DND-41 (cell line): ENCODE measurements at regions not wholly inside any gene's neighbourhood (a gene's known extent, or its start where the extent isn't known, plus 50 kb on each side); places are given as distances from the start of the nearest gene placed in this dataset.
A peak's percentile ranks its signal among the peaks of the same experiment; 100 is the strongest.

ENCODE experiments used
- ATAC-seq: fragments of 200-7000 bp; cut with Tn5 transposase; 3 replicates; pipeline ENCODE4 v1.9.1; 2021; ENCODE audit warnings: low read depth; ENCODE audit not compliant: insufficient read depth
- DNase-seq: peaks from one replicate; pipeline ENCODE4 v3.0.0-alpha.2; 2020
- H2AFZ ChIP-seq: 2 replicates; pipeline ENCODE4 v1.6.0; 2012; ENCODE audit warnings: low read depth, low read length
- H3K27ac ChIP-seq: 2 replicates; pipeline ENCODE4 v1.5.1; 2012; ENCODE audit warnings: low read length, inconsistent platforms
- H3K27me3 ChIP-seq: fragments of 200-600 bp; sonication (generic); 2 replicates; pipeline ENCODE4 v1.6.0; 2012; ENCODE audit warnings: low read length, mild to moderate bottlenecking, inconsistent platforms; ENCODE audit not compliant: insufficient read depth, poor library complexity
- H3K36me3 ChIP-seq: 2 replicates; pipeline ENCODE4 v1.5.1; 2012; ENCODE audit warnings: low read length, inconsistent platforms; ENCODE audit not compliant: insufficient read depth
- H3K4me1 ChIP-seq: 2 replicates; pipeline ENCODE4 v1.5.1; 2012; ENCODE audit warnings: mild to moderate bottlenecking, low read length; ENCODE audit not compliant: insufficient read depth
- H3K4me2 ChIP-seq: 2 replicates; pipeline ENCODE4 v1.6.0; 2012; ENCODE audit warnings: mild to moderate bottlenecking, moderate library complexity, low read length, inconsistent platforms; ENCODE audit not compliant: insufficient read depth
- H3K4me3 ChIP-seq, 2 experiments: fragments of 200-600 bp in 1 of 2; shearing (Covaris generic) in 1 of 2; 2 replicates each; pipeline ENCODE4 v1.5.1; 2012 to 2016; ENCODE audit warnings: inconsistent platforms in 2 of 2, low read length in 2 of 2, mild to moderate bottlenecking in 2 of 2, low read depth in 1 of 2, moderate library complexity in 1 of 2
- H3K79me2 ChIP-seq: 2 replicates; pipeline ENCODE4 v1.6.0; 2012; ENCODE audit warnings: low read length, inconsistent platforms; ENCODE audit not compliant: insufficient read depth
- H3K9ac ChIP-seq: 2 replicates; pipeline ENCODE4 v1.6.0; 2012; ENCODE audit warnings: low read depth, mild to moderate bottlenecking, inconsistent platforms, low read length, moderate library complexity
- H3K9me3 ChIP-seq: 2 replicates; pipeline ENCODE4 v1.5.1; 2012; ENCODE audit warnings: low read length, moderate library complexity, mild to moderate bottlenecking, inconsistent platforms; ENCODE audit not compliant: insufficient read depth, severe bottlenecking
- H4K20me1 ChIP-seq: 2 replicates; pipeline ENCODE4 v1.6.0; 2012; ENCODE audit warnings: low read length; ENCODE audit not compliant: insufficient read depth
- EZH2 ChIP-seq: IDR thresholded peaks from 3 replicates; pipeline ENCODE4 v1.6.1; 2012; ENCODE audit warnings: borderline replicate concordance, low read depth, mild to moderate bottlenecking, moderate library complexity, low read length, inconsistent platforms; ENCODE audit not compliant: severe bottlenecking
- TF ChIP-seq, protein P1 (sequence below): IDR thresholded peaks from 2 replicates; pipeline ENCODE4 v1.5.1; 2012; ENCODE audit warnings: borderline replicate concordance, low read length, moderate library complexity, mild to moderate bottlenecking; ENCODE audit not compliant: poor library complexity, severe bottlenecking; ENCODE audit errors: extremely low read depth

- DNase-seq (peak; percentile 89), ATAC-seq (peak; percentile 98)
- Histone ChIP-seq H3K4me3 (no peak overlapping the region), H3K4me1 (peaks cover 54% of the 10 kb centered on the region), H2AFZ (no peak overlapping the region), H4K20me1 (no peaks in the 10 kb centered on the region), H3K9ac (peak overlapping the region; percentile 25), H3K27ac (peak overlapping the region; percentile 73), H3K9me3 (no peaks in the 10 kb centered on the region), H3K4me2 (peak overlapping the region; percentile 39), H3K36me3 (no peaks in the 10 kb centered on the region), H3K27me3 (no peaks in the 10 kb centered on the region), H3K79me2 (no peaks in the 10 kb centered on the region)
- TF ChIP-seq, protein P1, sequence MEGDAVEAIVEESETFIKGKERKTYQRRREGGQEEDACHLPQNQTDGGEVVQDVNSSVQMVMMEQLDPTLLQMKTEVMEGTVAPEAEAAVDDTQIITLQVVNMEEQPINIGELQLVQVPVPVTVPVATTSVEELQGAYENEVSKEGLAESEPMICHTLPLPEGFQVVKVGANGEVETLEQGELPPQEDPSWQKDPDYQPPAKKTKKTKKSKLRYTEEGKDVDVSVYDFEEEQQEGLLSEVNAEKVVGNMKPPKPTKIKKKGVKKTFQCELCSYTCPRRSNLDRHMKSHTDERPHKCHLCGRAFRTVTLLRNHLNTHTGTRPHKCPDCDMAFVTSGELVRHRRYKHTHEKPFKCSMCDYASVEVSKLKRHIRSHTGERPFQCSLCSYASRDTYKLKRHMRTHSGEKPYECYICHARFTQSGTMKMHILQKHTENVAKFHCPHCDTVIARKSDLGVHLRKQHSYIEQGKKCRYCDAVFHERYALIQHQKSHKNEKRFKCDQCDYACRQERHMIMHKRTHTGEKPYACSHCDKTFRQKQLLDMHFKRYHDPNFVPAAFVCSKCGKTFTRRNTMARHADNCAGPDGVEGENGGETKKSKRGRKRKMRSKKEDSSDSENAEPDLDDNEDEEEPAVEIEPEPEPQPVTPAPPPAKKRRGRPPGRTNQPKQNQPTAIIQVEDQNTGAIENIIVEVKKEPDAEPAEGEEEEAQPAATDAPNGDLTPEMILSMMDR = no peak
- TF ChIP-seq EZH2 = no peak
These were observed 1221.4 kb downstream of the VRK1 start for GRCh38 chr14:98018628-98019027.

DNA sequence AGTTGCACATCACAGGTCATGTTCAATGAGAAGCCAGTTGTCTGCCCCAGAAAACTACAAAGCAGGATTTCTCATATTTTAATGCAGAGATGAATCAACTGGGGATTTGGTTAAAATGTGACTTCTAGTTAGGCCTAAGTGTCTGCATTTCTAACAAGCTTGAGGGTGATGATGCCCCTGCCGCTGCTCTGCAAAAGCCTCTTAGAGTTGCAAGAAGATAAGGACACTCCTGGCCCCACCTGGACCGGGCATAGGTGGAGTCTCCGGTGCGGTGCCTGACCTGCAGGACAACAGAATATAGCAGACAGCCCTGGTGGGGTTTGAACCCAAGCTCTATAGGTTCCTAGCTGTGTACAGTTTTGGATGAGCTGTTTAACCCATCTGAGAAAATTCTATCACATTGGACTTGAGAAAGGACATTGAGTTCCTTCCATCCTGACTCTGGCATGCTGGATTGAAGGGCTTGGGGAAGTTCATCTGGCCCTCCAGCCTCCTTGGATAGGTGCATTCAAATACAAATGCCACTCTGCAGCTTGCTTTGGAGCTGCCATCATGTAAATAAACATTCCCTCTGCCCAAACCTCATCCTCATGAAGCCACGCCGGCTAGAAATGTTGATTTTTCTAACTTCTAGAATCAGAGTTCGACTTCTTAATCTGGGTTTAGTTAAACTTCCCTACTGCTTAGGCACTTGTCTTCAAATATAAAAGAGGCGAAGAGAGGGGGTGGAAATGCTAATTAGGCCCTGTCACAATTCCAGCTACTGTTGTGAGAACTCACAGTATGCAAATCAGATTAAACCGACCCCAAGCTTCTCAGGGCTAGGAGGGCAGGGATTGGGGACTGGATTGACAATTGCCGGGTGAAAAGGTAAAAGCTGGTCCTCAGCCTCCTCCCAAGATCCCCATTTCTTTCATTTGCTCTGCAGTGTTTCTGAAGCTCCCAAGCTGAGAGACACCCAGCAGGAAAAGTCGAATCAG lies 1225.6 kb downstream of the VRK1 start:
- Histone ChIP-seq H3K27me3 (no peaks in the 10 kb centered on the region), H3K4me2 (no peak overlapping the region), H3K9ac (no peak overlapping the region), H3K79me2 (no peaks in the 10 kb centered on the region), H4K20me1 (no peaks in the 10 kb centered on the region), H3K4me1 (peaks cover 28% of the 10 kb centered on the region), H3K36me3 (no peaks in the 10 kb centered on the region), H3K4me3 (no peak overlapping the region), H3K27ac (no peak overlapping the region), H2AFZ (no peak overlapping the region), H3K9me3 (no peaks in the 10 kb centered on the region)
- no peak for DNase-seq
- no peak for ATAC-seq
- no peak for TF ChIP-seq EZH2
- TF ChIP-seq, protein P1 = no peak

DNA sequence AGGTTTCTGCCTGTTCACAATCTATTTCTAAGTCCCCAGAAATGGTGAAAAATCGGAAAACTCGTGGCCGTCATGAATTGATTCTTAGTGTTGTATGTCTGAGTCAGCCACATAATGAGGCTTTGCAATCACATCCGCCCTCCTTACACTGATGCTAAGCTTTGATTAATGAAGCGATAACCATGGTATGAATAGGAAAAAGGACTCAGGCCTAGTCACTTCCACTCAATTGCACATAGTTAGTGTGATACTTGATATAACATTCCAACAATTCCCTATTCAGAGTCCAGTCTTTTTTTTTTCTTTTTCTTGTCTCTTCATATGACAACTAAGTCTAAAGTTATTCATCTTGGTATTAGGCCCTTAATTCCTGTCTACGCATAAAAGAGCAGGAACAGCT lies 1231.0 kb downstream of the VRK1 start:
- Histone ChIP-seq H3K27me3 (no peaks in the 10 kb centered on the region), H3K79me2 (no peaks in the 10 kb centered on the region), H4K20me1 (no peaks in the 10 kb centered on the region), H3K4me1 (no peaks in the 10 kb centered on the region), H2AFZ (no peak overlapping the region), H3K9ac (no peak overlapping the region), H3K36me3 (no peaks in the 10 kb centered on the region), H3K27ac (no peak overlapping the region), H3K4me2 (no peak overlapping the region), H3K4me3 (no peak overlapping the region), H3K9me3 (peaks cover 7% of the 10 kb centered on the region)
- no peak for DNase-seq
- ATAC-seq = no peak
- TF ChIP-seq, protein P1 = no peak
- no peak for TF ChIP-seq EZH2
